Stimulated activated naive CD8-positive, alpha-beta T cell treated with anti-CD3 and anti-CD28 coated beads, Interleukin-15, amount 100 ng/mL, for 72 hours (primary cell): ENCODE measurements at regions not wholly inside any gene's neighbourhood (a gene's known extent, or its start where the extent isn't known, plus 50 kb on each side); places are given as distances from the start of the nearest gene placed in this dataset.
"Not testable (repeated sequence)": the region's sequence is repeated elsewhere in the genome, so short reads cannot be mapped to it uniquely, and the experiment has no call there.

Source experiments
- ATAC-seq: fragments of 150-1000 bp; cut with Tn5 transposase; 2 replicates; pipeline ENCODE4 v1.10.0; 2021; ENCODE audit warnings: mild to moderate bottlenecking, moderate library complexity
- DNase-seq, 2 donors: peaks; one replicate each; pipeline ENCODE4 v3.0.0; 2021 to 2022
- H3K27ac Mint-ChIP-seq, 2 donors: one replicate each; pipeline ENCODE4 v1.8.0; 2022; ENCODE audit warnings: mild to moderate bottlenecking in 2 of 2, mixed read lengths in 2 of 2, moderate library complexity in 2 of 2
- H3K27me3 Mint-ChIP-seq: one replicate; pipeline ENCODE4 v1.8.0; 2022; ENCODE audit warnings: mixed read lengths
- H3K4me1 Mint-ChIP-seq: one replicate; pipeline ENCODE4 v1.8.0; 2022; ENCODE audit warnings: mild to moderate bottlenecking, mixed read lengths
- H3K4me3 Mint-ChIP-seq, 2 donors: one replicate each; pipeline ENCODE4 v1.8.0; 2022; ENCODE audit warnings: mild to moderate bottlenecking in 2 of 2, mixed read lengths in 2 of 2, moderate library complexity in 1 of 2
- H3K9me3 Mint-ChIP-seq, 2 donors: one replicate each; pipeline ENCODE4 v1.8.0; 2022; ENCODE audit warnings: mixed read lengths in 2 of 2

GRCh38 chr14:26655128-26655527 is 57.3 kb upstream of the NOVA1 start:
- ATAC-seq (no peak), DNase-seq (no peak)
- no peaks in the 10 kb centered on the region for H3K4me1 Mint-ChIP-seq
- H3K4me3 Mint-ChIP-seq = no peak overlapping the region
- H3K27me3 Mint-ChIP-seq = no peaks in the 10 kb centered on the region
- no peak overlapping the region for H3K27ac Mint-ChIP-seq
- peaks cover 0 to 8% of the 10 kb centered on the region in 2 donors for H3K9me3 Mint-ChIP-seq

- DNase-seq (no peak), ATAC-seq (no peak)
- Mint-ChIP-seq H3K4me3 (no peak overlapping the region), H3K27ac (no peak overlapping the region), H3K27me3 (no peaks in the 10 kb centered on the region), H3K4me1 (no peaks in the 10 kb centered on the region), H3K9me3 (peaks cover 8 to 50% of the 10 kb centered on the region in 2 donors)
These were observed 65.7 kb upstream of the NOVA1 start for GRCh38 chr14:26663506-26663905.

- not testable (repeated sequence) for H3K27me3 Mint-ChIP-seq, H3K4me1 Mint-ChIP-seq, DNase-seq, H3K27ac Mint-ChIP-seq, H3K4me3 Mint-ChIP-seq, ATAC-seq
- peaks cover 9 to 21% of the 10 kb centered on the region in 2 donors for H3K9me3 Mint-ChIP-seq
These were observed 81.0 kb upstream of the NOVA1 start for GRCh38 chr14:26678732-26679420.

- Mint-ChIP-seq H3K9me3 (peaks cover 9 to 18% of the 10 kb centered on the region in 2 donors), H3K4me1 (no peaks in the 10 kb centered on the region), H3K4me3 (no peak overlapping the region), H3K27me3 (no peaks in the 10 kb centered on the region), H3K27ac (no peak overlapping the region)
- DNase-seq = no peak
- no peak for ATAC-seq
These were observed 87.6 kb upstream of the NOVA1 start for GRCh38 chr14:26685401-26685800.

DNA sequence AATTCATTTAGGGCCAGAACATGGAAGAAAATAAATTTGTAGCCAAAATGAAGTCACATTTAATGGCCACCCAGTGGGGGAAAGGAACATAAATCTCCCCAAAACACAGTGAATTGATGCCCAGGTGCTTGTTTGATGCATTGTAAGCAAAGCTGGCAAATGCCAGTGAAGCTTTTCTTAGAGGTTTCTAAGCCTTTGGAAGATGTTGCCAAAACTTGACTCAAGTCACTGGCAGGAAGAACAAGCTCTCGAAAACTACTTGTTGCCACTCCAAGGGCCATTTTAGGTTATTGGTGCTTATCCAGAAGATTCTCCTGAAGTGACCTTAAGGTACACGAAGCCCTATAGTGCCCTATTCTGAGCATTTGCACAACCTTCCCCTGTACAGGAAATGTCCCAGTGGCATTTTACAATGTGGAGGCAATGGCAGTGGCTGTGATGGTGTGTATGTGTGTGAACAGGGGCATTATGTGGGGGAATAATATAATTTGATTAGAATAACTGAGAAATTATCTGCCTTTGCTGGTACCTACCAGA is 89.5 kb upstream of the NOVA1 start:
- Mint-ChIP-seq H3K9me3 (peaks cover 13 to 20% of the 10 kb centered on the region in 2 donors), H3K27ac (no peak overlapping the region), H3K4me1 (no peaks in the 10 kb centered on the region), H3K27me3 (no peaks in the 10 kb centered on the region), H3K4me3 (no peak overlapping the region)
- ATAC-seq (no peak), DNase-seq (no peak)

DNA sequence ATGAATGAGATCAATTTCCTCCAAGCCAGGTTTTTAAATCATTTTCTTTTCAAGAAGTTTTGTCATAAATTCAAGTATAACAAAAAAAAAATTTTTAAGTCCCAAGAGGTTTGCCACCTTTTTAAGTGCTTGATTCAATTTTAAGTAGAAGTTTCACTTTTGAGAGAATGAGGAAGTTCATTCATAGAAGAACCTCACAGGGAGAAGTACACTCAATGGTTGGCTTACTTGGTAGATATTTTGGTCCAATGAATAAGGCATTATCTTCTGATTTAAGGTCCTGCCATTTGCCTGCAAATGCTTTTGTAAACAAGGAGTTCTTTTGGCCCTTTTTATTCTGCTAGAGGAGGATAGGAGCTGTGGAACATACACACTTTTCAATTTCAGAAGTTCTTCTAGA is 96.7 kb upstream of the NOVA1 start:
- no peak overlapping the region for H3K27ac Mint-ChIP-seq

GRCh38 chr14:26702721-26703230 is 104.9 kb upstream of the NOVA1 start:
- H3K27ac Mint-ChIP-seq = no peak overlapping the region
- no peak for DNase-seq
- no peaks in the 10 kb centered on the region for H3K4me1 Mint-ChIP-seq
- no peak overlapping the region for H3K4me3 Mint-ChIP-seq
- no peaks in the 10 kb centered on the region for H3K27me3 Mint-ChIP-seq
- no peak for ATAC-seq
- peaks cover 9 to 14% of the 10 kb centered on the region in 2 donors for H3K9me3 Mint-ChIP-seq

More for the DNA sequence above, 96.7 kb upstream of the NOVA1 start:
- no peak overlapping the region for H3K4me3 Mint-ChIP-seq
- peaks cover 15 to 28% of the 10 kb centered on the region in 2 donors for H3K9me3 Mint-ChIP-seq
- no peaks in the 10 kb centered on the region for H3K27me3 Mint-ChIP-seq
- ATAC-seq (no peak), DNase-seq (no peak)
- no peaks in the 10 kb centered on the region for H3K4me1 Mint-ChIP-seq

DNA sequence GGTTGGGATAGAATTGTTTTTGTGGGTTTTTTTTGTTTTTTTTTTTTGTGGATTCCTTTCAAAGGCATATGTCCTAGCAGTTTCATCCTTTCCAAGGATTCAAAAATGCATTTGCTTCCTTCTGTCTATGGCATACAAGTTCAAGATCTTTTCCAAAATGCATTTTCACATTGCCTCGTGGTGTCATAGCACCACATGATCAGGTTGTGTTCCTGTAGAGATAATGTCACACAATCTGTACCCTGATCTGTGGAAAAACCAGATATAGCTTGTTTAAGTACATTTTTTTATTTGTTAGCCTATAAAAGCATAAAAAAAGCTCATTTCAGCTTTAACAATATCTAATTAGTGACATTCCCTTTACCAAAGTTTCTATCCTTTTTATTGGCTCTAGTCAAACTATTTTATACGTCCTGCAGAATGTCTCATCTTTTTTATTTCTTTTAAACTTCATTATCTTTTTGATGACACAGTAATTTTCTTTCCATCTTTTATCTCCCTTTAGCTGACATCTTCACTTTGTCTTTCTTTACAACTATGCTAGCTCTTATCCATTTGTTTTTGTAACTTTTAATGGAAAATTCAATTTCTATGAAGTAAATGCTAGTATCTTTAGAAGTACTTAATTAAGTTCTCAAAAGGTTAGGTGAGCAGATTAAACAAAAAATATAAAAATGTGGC is 106.0 kb upstream of the NOVA1 start:
- H3K4me1 Mint-ChIP-seq = no peaks in the 10 kb centered on the region
- H3K27me3 Mint-ChIP-seq = no peaks in the 10 kb centered on the region
- DNase-seq = no peak
- H3K9me3 Mint-ChIP-seq = peaks cover 9 to 14% of the 10 kb centered on the region in 2 donors
- no peak overlapping the region for H3K4me3 Mint-ChIP-seq
- no peak overlapping the region for H3K27ac Mint-ChIP-seq
- ATAC-seq = no peak

DNA sequence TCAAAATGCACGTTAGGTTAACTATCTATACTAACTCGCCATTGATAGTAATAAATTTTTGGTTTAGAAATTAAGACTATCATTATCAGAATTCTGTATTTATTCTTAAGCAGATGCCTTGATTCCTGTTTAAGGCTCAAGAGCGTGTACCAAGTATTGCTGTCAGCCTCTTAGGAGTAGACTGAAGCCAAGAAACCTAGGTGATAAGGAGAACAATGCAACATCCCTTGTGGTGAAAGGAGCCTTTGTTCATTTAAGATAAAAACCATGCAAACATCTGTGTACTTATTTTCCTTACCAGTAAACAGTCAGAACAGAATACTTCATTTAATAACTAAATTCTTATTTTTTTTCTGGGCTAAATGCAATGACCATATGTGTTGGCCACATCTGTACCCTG is 109.4 kb upstream of the NOVA1 start:
- H3K4me1 Mint-ChIP-seq = no peaks in the 10 kb centered on the region
- H3K9me3 Mint-ChIP-seq = peaks cover 8% of the 10 kb centered on the region in 2 donors
- no peak overlapping the region for H3K4me3 Mint-ChIP-seq
- no peaks in the 10 kb centered on the region for H3K27me3 Mint-ChIP-seq
- ATAC-seq (no peak), DNase-seq (no peak)
- H3K27ac Mint-ChIP-seq = no peak overlapping the region

DNA sequence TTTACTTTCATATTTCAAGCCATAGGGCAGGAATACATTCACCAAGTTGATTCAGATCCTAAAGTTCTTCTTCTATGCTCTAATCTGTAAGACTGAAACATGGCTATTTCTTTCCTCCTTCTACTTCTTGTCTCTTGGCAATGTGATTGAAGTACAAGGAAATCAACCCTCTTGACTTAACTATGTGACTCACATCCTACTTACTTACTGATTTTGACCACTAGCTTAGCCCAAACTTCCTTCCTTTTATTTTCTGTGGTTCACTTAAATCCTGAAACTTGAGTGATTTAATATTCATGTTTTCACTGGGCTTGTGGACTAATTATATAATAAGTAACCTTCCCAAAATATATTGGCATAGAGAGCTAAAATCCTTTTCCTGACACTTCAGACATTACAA is 111.2 kb upstream of the NOVA1 start:
- Mint-ChIP-seq H3K4me1 (no peaks in the 10 kb centered on the region), H3K9me3 (peaks cover 8 to 15% of the 10 kb centered on the region in 2 donors), H3K27ac (no peak overlapping the region), H3K27me3 (no peaks in the 10 kb centered on the region), H3K4me3 (no peak overlapping the region)
- ATAC-seq (no peak), DNase-seq (no peak)

DNA sequence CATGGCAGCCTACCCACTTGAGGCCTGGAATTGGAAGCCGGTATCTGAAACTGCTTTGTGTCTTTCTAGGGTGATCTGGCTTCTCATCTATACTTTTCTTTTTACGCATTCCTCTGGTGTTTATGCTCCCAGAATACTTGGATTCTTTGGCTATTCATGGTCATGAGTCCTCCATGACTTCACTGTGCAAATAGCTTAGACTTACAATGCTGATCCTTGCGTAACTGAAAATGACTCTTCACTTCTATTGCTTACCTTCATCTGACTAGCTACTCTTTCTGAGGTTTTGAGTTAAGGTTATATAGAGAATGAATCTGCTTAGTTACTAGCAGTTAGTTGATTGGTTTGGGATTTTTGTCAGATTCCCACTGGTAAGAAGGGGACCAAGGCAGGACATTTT is 121.7 kb upstream of the NOVA1 start:
- DNase-seq (no peak), ATAC-seq (no peak)
- H3K4me3 Mint-ChIP-seq = no peak overlapping the region
- H3K27ac Mint-ChIP-seq = no peak overlapping the region
- H3K4me1 Mint-ChIP-seq = no peaks in the 10 kb centered on the region
- no peaks in the 10 kb centered on the region for H3K27me3 Mint-ChIP-seq
- peaks cover 12 to 22% of the 10 kb centered on the region in 2 donors for H3K9me3 Mint-ChIP-seq

GRCh38 chr14:26722258-26722657 is 124.4 kb upstream of the NOVA1 start:
- Mint-ChIP-seq H3K27ac (no peak overlapping the region), H3K27me3 (no peaks in the 10 kb centered on the region), H3K4me3 (no peak overlapping the region), H3K9me3 (peaks cover 9 to 14% of the 10 kb centered on the region in 2 donors), H3K4me1 (no peaks in the 10 kb centered on the region)
- DNase-seq (no peak), ATAC-seq (no peak)

DNA sequence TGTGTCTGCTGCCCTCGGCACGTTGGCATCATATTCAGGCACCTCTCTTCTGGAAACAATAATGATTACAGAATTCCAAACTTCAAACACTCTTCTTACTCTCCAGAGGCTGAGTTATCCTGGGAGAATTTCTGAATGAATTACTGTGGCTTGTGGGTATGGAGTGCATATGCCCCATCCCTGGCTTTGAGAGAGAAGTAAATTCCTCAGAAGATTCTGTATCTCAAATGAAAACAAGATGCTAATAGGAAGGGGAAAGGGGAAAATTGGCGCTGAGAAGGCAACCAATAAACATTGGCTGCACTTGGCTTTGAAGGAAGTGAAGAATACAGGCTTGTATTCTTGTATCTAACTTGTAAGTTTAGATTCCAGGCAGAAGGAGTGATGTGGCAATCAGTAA is 132.0 kb upstream of the NOVA1 start:
- no peak overlapping the region for H3K4me3 Mint-ChIP-seq
- DNase-seq = no peak
- no peaks in the 10 kb centered on the region for H3K4me1 Mint-ChIP-seq
- ATAC-seq = no peak
- no peak overlapping the region for H3K27ac Mint-ChIP-seq
- no peaks in the 10 kb centered on the region for H3K27me3 Mint-ChIP-seq
- peaks cover 4 to 7% of the 10 kb centered on the region in 2 donors for H3K9me3 Mint-ChIP-seq

GRCh38 chr14:26730929-26731618 is 133.2 kb upstream of the NOVA1 start:
- no peak for DNase-seq

DNA sequence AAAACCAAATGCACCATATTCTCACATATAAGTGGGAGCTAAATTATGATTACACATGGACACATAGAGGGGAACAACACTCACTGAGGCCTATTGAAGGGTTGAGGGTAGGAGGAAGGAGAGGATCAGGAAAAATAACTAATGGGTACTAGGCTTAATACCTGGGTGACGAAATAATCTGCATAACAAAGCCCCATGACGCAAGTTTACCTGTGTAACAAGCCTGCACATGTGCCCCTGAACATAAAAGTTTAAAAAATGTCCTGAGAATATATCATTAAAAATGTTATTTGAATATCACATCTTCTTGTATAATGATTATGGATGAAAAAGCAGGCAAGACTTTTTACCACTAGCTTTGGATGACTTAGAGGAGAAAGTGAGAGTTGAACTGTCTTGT is 138.0 kb upstream of the NOVA1 start:
- Mint-ChIP-seq H3K4me3 (no peak overlapping the region), H3K27me3 (no peaks in the 10 kb centered on the region)
- ATAC-seq = no peak

More at GRCh38 chr14:26730929-26731618, 133.2 kb upstream of the NOVA1 start:
- peaks cover 4 to 13% of the 10 kb centered on the region in 2 donors for H3K9me3 Mint-ChIP-seq
- H3K27ac Mint-ChIP-seq = no peak overlapping the region
- no peaks in the 10 kb centered on the region for H3K4me1 Mint-ChIP-seq
- ATAC-seq = no peak
- no peak overlapping the region for H3K4me3 Mint-ChIP-seq
- H3K27me3 Mint-ChIP-seq = no peaks in the 10 kb centered on the region

GRCh38 chr14:26738571-26738970 is 140.7 kb upstream of the NOVA1 start:
- Mint-ChIP-seq H3K4me3 (no peak overlapping the region), H3K27me3 (no peaks in the 10 kb centered on the region), H3K27ac (no peak overlapping the region), H3K9me3 (peaks cover 0 to 7% of the 10 kb centered on the region in 2 donors), H3K4me1 (no peaks in the 10 kb centered on the region)
- no peak for DNase-seq
- no peak for ATAC-seq

More for the DNA sequence above, 138.0 kb upstream of the NOVA1 start:
- Mint-ChIP-seq H3K9me3 (peaks cover 0 to 7% of the 10 kb centered on the region in 2 donors), H3K4me1 (no peaks in the 10 kb centered on the region), H3K27ac (no peak overlapping the region)
- DNase-seq = no peak
